ENCODE measurements at regions not wholly inside any gene's neighbourhood (a gene's known extent, or its start where the extent isn't known, plus 50 kb on each side); places are given as distances from the start of the nearest gene placed in this dataset.

GRCh38 chr18:38587571-38587970, 1022.0 kb upstream of the CELF4 start:
- intact Hi-C loops (cut with micrococcal nuclease) = no loop called here
- H3K4me1 ChIP-seq (ENCODE audit: insufficient read depth, low read length) = no peaks in the 10 kb centered on the region
- no peaks in the 10 kb centered on the region for H3F3A ChIP-seq (ENCODE audit: low read length, unreplicated experiment)
- no peaks in the 10 kb centered on the region for H3K79me2 ChIP-seq (ENCODE audit: low read length)
- ATAC-seq (no peak), DNase-seq (no peak)
- no peak overlapping the region for H3K4me2 ChIP-seq (ENCODE audit: low read length)
- no peak overlapping the region for H3K27ac ChIP-seq (ENCODE audit: low read length)
- H2AFZ ChIP-seq (ENCODE audit: low read length) = no peak overlapping the region
- no peaks in the 10 kb centered on the region for H3K36me3 ChIP-seq (ENCODE audit: low read depth, low read length)
- no peaks in the 10 kb centered on the region for H3K27me3 ChIP-seq (ENCODE audit: low read length)
- POLR2A ChIA-PET (ENCODE audit: unreplicated experiment) = no interaction called here
- CTCF ChIA-PET = no interaction called here
- H3K4me3 ChIP-seq (ENCODE audit: low read length) = no peak overlapping the region
- no peak for TF ChIP-seq CTCF (conservative IDR thresholded peaks at IDR 0.05; ENCODE audit: low read depth, low read length)
- TF ChIP-seq EZH2 (IDR thresholded peaks at IDR 0.05; ENCODE audit: low read length, unreplicated experiment) = no peak
- no peak for TF ChIP-seq EZH2phosphoT487 (IDR thresholded peaks at IDR 0.05; ENCODE audit: borderline replicate concordance, low read length)
- no peaks in the 10 kb centered on the region for H4K20me1 ChIP-seq (ENCODE audit: low read length)
- no peaks in the 10 kb centered on the region for H3K9me2 ChIP-seq (replicated peaks; ENCODE audit: low read length)
- no TSS peak for BruUV-seq (replicated peaks)
- no peaks in the 10 kb centered on the region for H3K9me3 ChIP-seq (ENCODE audit: low read length)
- H3K9ac ChIP-seq (ENCODE audit: low read length) = no peak overlapping the region

- Histone ChIP-seq H4K20me1 (ENCODE audit: low read length) (no peaks in the 10 kb centered on the region), H3K27me3 (ENCODE audit: low read length) (no peaks in the 10 kb centered on the region), H3K4me1 (ENCODE audit: insufficient read depth, low read length) (no peaks in the 10 kb centered on the region), H3K27ac (ENCODE audit: low read length) (no peak overlapping the region), H3K4me3 (ENCODE audit: low read length) (no peak overlapping the region), H2AFZ (ENCODE audit: low read length) (no peak overlapping the region), H3K36me3 (ENCODE audit: low read depth, low read length) (no peaks in the 10 kb centered on the region), H3K9me3 (ENCODE audit: low read length) (no peaks in the 10 kb centered on the region), H3F3A (ENCODE audit: low read length, unreplicated experiment) (no peaks in the 10 kb centered on the region), H3K79me2 (ENCODE audit: low read length) (no peaks in the 10 kb centered on the region), H3K9me2 (replicated peaks; ENCODE audit: low read length) (no peaks in the 10 kb centered on the region), H3K9ac (ENCODE audit: low read length) (no peak overlapping the region), H3K4me2 (ENCODE audit: low read length) (no peak overlapping the region)
- TF ChIP-seq EZH2 (IDR thresholded peaks at IDR 0.05; ENCODE audit: low read length, unreplicated experiment) = no peak
- TF ChIP-seq EZH2phosphoT487 (IDR thresholded peaks at IDR 0.05; ENCODE audit: borderline replicate concordance, low read length) = no peak
- no peak for TF ChIP-seq CTCF (conservative IDR thresholded peaks at IDR 0.05; ENCODE audit: low read depth, low read length)
- ATAC-seq (no peak), DNase-seq (no peak)
- ChIA-PET POLR2A (ENCODE audit: unreplicated experiment) (no interaction called here), CTCF (no interaction called here)
- intact Hi-C loops (cut with micrococcal nuclease) = no loop called here
- BruUV-seq (replicated peaks) = no TSS peak
Observed at GRCh38 chr18:38586327-38586726, 1020.7 kb upstream of the CELF4 start.

DNA sequence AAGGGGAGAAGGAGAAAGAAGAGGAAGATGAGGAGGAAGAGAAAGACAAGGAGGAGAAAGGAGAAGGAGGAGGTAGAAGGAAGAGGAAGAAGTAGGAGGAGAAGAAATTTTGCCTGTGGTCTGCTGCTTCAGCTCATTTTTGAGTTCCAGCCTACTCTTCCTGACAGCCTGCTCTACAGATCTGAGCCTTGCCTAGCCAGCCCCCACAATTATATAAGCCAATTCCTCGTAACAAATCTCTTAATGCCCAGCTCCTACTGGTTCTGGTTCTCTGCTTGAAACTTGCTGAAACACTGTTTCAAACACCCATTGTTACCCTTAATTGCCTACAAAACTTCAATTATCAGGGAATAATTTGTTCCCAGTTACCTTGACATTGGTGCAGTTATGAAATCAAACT, 1014.2 kb upstream of the CELF4 start:
- ChIA-PET CTCF (no interaction called here), POLR2A (ENCODE audit: unreplicated experiment) (no interaction called here)
- Histone ChIP-seq H3F3A (ENCODE audit: low read length, unreplicated experiment) (no peaks in the 10 kb centered on the region), H2AFZ (ENCODE audit: low read length) (no peak overlapping the region), H3K4me3 (ENCODE audit: low read length) (no peak overlapping the region), H3K9me2 (replicated peaks; ENCODE audit: low read length) (no peaks in the 10 kb centered on the region), H3K36me3 (ENCODE audit: low read depth, low read length) (no peaks in the 10 kb centered on the region), H3K27ac (ENCODE audit: low read length) (no peak overlapping the region), H3K9me3 (ENCODE audit: low read length) (no peaks in the 10 kb centered on the region), H3K9ac (ENCODE audit: low read length) (no peak overlapping the region), H3K79me2 (ENCODE audit: low read length) (no peaks in the 10 kb centered on the region), H4K20me1 (ENCODE audit: low read length) (no peaks in the 10 kb centered on the region), H3K27me3 (ENCODE audit: low read length) (no peaks in the 10 kb centered on the region), H3K4me2 (ENCODE audit: low read length) (no peak overlapping the region), H3K4me1 (ENCODE audit: insufficient read depth, low read length) (no peaks in the 10 kb centered on the region)
- DNase-seq (no peak), ATAC-seq (no peak)
- TF ChIP-seq CTCF (conservative IDR thresholded peaks at IDR 0.05; ENCODE audit: low read depth, low read length) = no peak
- no TSS peak for BruUV-seq (replicated peaks)
- intact Hi-C loops (cut with micrococcal nuclease) = no loop called here
